ENCODE measurements at regions not wholly inside any gene's neighbourhood (a gene's known extent, or its start where the extent isn't known, plus 50 kb on each side); places are given as distances from the start of the nearest gene placed in this dataset.

GRCh38 chr1:68328490-68328889 is 96.2 kb upstream of the WLS start:
- no peak overlapping the region for H3K4me2 ChIP-seq (ENCODE audit: insufficient read depth in 1 of 2, low read depth in 2 of 2, low read length in 2 of 2)
- H2AFZ ChIP-seq (ENCODE audit: low read length), result no peak overlapping the region
- H3K79me2 ChIP-seq (ENCODE audit: control insufficient read depth in 1 of 2, insufficient read depth in 2 of 2, low read length in 2 of 2), result no peaks in the 10 kb centered on the region
- POLR2A ChIA-PET (ENCODE audit: partially characterized antibody), result no interaction called here
- no peak overlapping the region for H3K14ac ChIP-seq (ENCODE audit: insufficient read length)
- H3K79me1 ChIP-seq (ENCODE audit: low read depth, low read length), result no peaks in the 10 kb centered on the region
- TF ChIP-seq JUN (IDR thresholded peaks at IDR 0.05; ENCODE audit: low read depth, low read length), result no peak
- TF ChIP-seq E2F6 (IDR thresholded peaks at IDR 0.05), result no peak
- H2BK15ac ChIP-seq (ENCODE audit: low read length), result no peak overlapping the region
- H3K4ac ChIP-seq (replicated peaks; ENCODE audit: insufficient read length, low read depth, low read length), result no peak overlapping the region
- no peak overlapping the region for H2BK5ac ChIP-seq (ENCODE audit: low read depth, low read length)
- no peaks in the 10 kb centered on the region for H3K4me1 ChIP-seq (replicated peaks in 1 of 4; ENCODE audit: control insufficient read depth in 3 of 4, insufficient read depth in 4 of 4, low read length in 3 of 4)
- WGBS, 2 experiments (ENCODE audit: extremely low coverage in 1 of 2, insufficient coverage in 1 of 2, insufficient read length in 1 of 2, insufficient replicate concordance in 2 of 2, low coverage in 1 of 2, low lambda C conversion rate in 2 of 2, missing lambda C conversion rate in 1 of 2), result 88% methylated on average over 1 of the region's 1 CpG; no CpG with 5 or more reads in 1 of the 2 experiments
- no peak overlapping the region for H3K18ac ChIP-seq (ENCODE audit: extremely low read depth, low read length)
- H3K4me3 ChIP-seq (ENCODE audit: extremely low read depth in 1 of 4, insufficient read depth in 2 of 4, low read depth in 3 of 4, low read length in 4 of 4), result no peak overlapping the region
- no peaks in the 10 kb centered on the region for H3K36me3 ChIP-seq (ENCODE audit: control insufficient read depth in 2 of 4, insufficient read depth in 4 of 4, low read length in 3 of 4)
- H3K23me2 ChIP-seq (ENCODE audit: low read depth, low read length), result no peaks in the 10 kb centered on the region
- H2BK20ac ChIP-seq (ENCODE audit: low read length), result no peak overlapping the region
- no peak overlapping the region for H3K56ac ChIP-seq (replicated peaks; ENCODE audit: insufficient read length, low read depth, low read length)
- H3K23ac ChIP-seq (ENCODE audit: insufficient read length), result no peak overlapping the region
- no peak overlapping the region for H3K9ac ChIP-seq (replicated peaks in 1 of 4; ENCODE audit: extremely low read depth in 1 of 4, low read depth in 3 of 4, low read length in 3 of 4)
- H3K27ac ChIP-seq (ENCODE audit: low read depth, low read length), result no peak overlapping the region
- H2AK5ac ChIP-seq (ENCODE audit: low read depth, low read length), result no peak overlapping the region
- H3K27me3 ChIP-seq (replicated peaks in 1 of 4; ENCODE audit: control insufficient read depth in 3 of 4, extremely low read depth in 1 of 4, insufficient read depth in 3 of 4, low read length in 3 of 4), result no peaks in the 10 kb centered on the region
- no peak overlapping the region for H2BK120ac ChIP-seq (replicated peaks; ENCODE audit: low read depth, low read length)
- CTCF ChIA-PET (ENCODE audit: partially characterized antibody), result interaction anchor here (1.5 to 10.3 kb wide), 2 partner anchors 17 to 209 kb away, joined by 4 to 154 read pairs; no protein-coding TSS in a partner anchor
- FAIRE-seq (no peak), DNase-seq (ENCODE audit: low read depth in 1 of 2, low spot score in 2 of 2) (no peak)
- H4K8ac ChIP-seq (ENCODE audit: extremely low read depth, insufficient read depth, low read length), result no peak overlapping the region
- no peaks in the 10 kb centered on the region for H4K20me1 ChIP-seq (replicated peaks in 1 of 2; ENCODE audit: control insufficient read depth in 1 of 2, insufficient read depth in 2 of 2, low read length in 2 of 2)
- H3K9me3 ChIP-seq (ENCODE audit: insufficient read depth in 2 of 2, low read depth in 1 of 2, low read length in 1 of 2), result no peaks in the 10 kb centered on the region
- no peak overlapping the region for H4K5ac ChIP-seq (ENCODE audit: insufficient read length, low read depth, low read length)
- no peak overlapping the region for H2BK12ac ChIP-seq (ENCODE audit: low read depth, low read length)
- H4K91ac ChIP-seq (replicated peaks; ENCODE audit: insufficient read length, low read length), result no peak overlapping the region
